ENCODE measurements at regions not wholly inside any gene's neighbourhood (a gene's known extent, or its start where the extent isn't known, plus 50 kb on each side); places are given as distances from the start of the nearest gene placed in this dataset.

- Mint-ChIP-seq H3K27ac (no peak overlapping the region), H3K36me3 (no peaks in the 10 kb centered on the region), H3K9me3 (ENCODE audit: low read depth) (no peaks in the 10 kb centered on the region), H3K4me1 (no peaks in the 10 kb centered on the region), H3K27me3 (peaks cover 25% of the 10 kb centered on the region), H3K4me3 (no peak overlapping the region)
- DNase-seq (no peak), ATAC-seq (no peak)
- CTCF ChIA-PET: no interaction called here
Observed at GRCh38 chr14:51430633-51431032, 190.6 kb downstream of the TMX1 start.

DNA sequence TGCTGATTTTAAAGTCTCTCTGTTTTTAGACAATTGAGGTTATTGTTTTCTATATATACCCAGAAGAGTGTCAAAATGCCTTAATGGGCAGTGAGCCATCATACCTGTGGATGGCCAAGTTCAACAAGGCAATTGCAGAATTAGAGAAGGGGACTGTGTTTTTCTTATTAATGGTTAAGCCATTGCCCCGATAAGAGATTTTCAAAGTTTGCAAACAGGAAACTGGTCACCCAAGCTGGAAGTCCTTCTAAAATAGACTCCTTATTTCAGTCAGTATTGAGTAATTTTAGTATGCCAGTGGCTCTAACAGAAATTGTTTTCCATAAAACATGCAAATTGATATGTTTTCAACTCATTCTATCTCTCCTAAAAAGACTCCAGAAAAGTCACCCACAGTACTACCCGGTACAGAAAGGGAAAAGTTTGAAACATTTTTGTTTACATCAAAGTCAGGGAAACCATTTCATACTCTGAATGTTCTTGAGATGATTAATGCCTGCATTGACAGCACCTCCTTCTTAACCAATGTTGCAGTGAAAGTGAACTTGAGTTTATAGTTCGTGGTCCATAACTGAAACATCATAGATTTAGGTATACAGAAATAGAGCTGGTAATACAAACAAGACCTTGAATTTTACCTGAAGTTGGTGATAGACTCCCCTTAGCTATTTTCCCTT is 191.1 kb downstream of the TMX1 start:
- Mint-ChIP-seq H3K9me3 (ENCODE audit: low read depth) (no peaks in the 10 kb centered on the region), H3K36me3 (no peaks in the 10 kb centered on the region), H3K27me3 (peaks cover 29% of the 10 kb centered on the region), H3K27ac (no peak overlapping the region), H3K4me1 (no peaks in the 10 kb centered on the region), H3K4me3 (no peak overlapping the region)
- ATAC-seq: no peak
- CTCF ChIA-PET: no interaction called here
- no peak for DNase-seq

DNA sequence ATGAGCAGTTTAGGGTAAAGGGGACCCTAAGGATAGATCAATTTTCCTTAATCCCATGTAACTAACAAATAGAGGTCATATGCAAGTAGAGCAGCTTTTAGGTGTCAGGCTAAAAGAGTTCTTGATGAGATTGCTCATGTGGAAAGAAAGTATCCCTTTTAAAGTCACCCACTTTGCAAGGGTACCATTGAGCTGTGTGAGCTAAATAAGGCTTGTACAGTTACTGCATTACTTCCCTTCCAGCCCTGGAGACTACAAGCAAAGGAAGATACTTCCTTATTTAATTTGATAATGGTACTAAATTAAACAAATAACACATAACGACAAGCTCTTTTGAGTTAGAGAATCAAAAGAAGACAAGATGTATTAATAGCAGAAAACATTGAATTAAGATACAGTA is 191.7 kb downstream of the TMX1 start:
- no peaks in the 10 kb centered on the region for H3K9me3 Mint-ChIP-seq (ENCODE audit: low read depth)
- peaks cover 32% of the 10 kb centered on the region for H3K27me3 Mint-ChIP-seq
- DNase-seq (no peak), ATAC-seq (no peak)
- no peak overlapping the region for H3K27ac Mint-ChIP-seq
- no peaks in the 10 kb centered on the region for H3K36me3 Mint-ChIP-seq
- CTCF ChIA-PET: no interaction called here
- no peaks in the 10 kb centered on the region for H3K4me1 Mint-ChIP-seq
- H3K4me3 Mint-ChIP-seq: no peak overlapping the region

DNA sequence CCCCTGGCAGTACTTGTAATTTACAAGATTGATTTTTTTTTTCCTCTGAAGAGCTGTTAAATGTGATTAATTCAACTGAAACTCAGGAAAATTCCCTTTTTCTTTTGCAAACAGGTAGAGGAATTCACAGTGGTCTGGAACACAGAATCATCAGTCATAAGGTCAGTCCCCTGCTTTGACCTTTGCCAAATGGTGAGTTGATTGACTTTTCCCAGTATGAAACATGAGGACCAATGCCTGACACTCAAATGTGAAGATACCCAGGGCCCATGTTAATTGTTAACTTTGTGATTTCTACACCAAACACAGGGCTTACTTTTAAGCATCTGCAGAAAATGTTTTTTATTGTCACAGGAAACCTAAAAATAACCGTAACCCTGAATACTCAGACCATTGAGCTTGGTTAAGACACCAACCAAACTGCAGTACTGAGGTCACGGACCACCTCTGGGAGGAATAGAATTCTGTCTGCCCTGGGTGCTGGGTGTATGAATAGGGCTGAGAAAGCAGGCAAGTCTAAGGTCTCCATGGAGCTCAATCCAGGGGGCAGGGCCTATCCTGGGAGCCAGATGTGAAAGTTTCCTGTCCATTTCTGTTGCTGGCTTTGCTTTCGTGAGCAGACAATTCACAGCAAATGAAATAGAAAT is 192.4 kb downstream of the TMX1 start:
- Mint-ChIP-seq H3K27ac (no peak overlapping the region), H3K36me3 (no peaks in the 10 kb centered on the region)

GRCh38 chr14:51436630-51437029 is 196.6 kb downstream of the TMX1 start:
- Mint-ChIP-seq H3K4me3 (no peak overlapping the region), H3K27ac (no peak overlapping the region), H3K27me3 (peaks cover 18% of the 10 kb centered on the region), H3K4me1 (no peaks in the 10 kb centered on the region), H3K9me3 (ENCODE audit: low read depth) (no peaks in the 10 kb centered on the region), H3K36me3 (no peaks in the 10 kb centered on the region)
- no peak for ATAC-seq
- CTCF ChIA-PET: no interaction called here
- DNase-seq: no peak

More for the DNA sequence above, 192.4 kb downstream of the TMX1 start:
- H3K27me3 Mint-ChIP-seq: peaks cover 32% of the 10 kb centered on the region
- no peak for ATAC-seq
- H3K4me3 Mint-ChIP-seq: no peak overlapping the region
- CTCF ChIA-PET: no interaction called here
- no peaks in the 10 kb centered on the region for H3K9me3 Mint-ChIP-seq (ENCODE audit: low read depth)
- DNase-seq: no peak
- no peaks in the 10 kb centered on the region for H3K4me1 Mint-ChIP-seq

DNA sequence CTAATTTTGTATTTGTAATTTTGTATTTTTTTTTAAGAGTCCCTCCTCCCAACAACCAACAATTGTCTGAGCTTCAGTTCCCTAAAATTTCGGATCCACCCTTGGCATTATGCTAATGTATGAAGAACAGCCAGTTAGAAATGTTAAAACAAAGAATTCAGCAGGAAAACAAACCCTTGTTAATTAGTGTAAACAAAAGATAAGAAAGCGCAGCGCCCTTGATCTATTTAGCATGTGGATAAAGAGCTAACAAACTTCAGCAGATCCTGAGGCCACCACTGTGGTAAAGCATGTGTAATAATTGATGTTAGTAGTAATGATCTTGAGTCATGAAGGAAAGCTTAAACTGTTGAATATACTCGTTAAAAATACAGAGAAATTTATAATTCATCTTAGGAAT is 199.8 kb downstream of the TMX1 start:
- Mint-ChIP-seq H3K4me3 (no peak overlapping the region), H3K27me3 (peaks cover 22% of the 10 kb centered on the region), H3K4me1 (no peaks in the 10 kb centered on the region), H3K36me3 (no peaks in the 10 kb centered on the region), H3K27ac (no peak overlapping the region), H3K9me3 (ENCODE audit: low read depth) (no peaks in the 10 kb centered on the region)
- CTCF ChIA-PET: no interaction called here
- DNase-seq: no peak
- no peak for ATAC-seq

GRCh38 chr14:51441001-51441400 is 201.0 kb downstream of the TMX1 start:
- Mint-ChIP-seq H3K36me3 (no peaks in the 10 kb centered on the region), H3K4me3 (no peak overlapping the region), H3K9me3 (ENCODE audit: low read depth) (no peaks in the 10 kb centered on the region), H3K27me3 (peaks cover 23% of the 10 kb centered on the region), H3K4me1 (no peaks in the 10 kb centered on the region), H3K27ac (no peak overlapping the region)
- DNase-seq: no peak
- CTCF ChIA-PET: no interaction called here
- ATAC-seq: no peak

GRCh38 chr14:51442513-51443175 is 202.6 kb downstream of the TMX1 start:
- H3K27me3 Mint-ChIP-seq: peaks cover 18% of the 10 kb centered on the region
- ATAC-seq (no peak), DNase-seq (no peak)
- no peak overlapping the region for H3K4me3 Mint-ChIP-seq
- H3K36me3 Mint-ChIP-seq: no peaks in the 10 kb centered on the region
- H3K4me1 Mint-ChIP-seq: no peaks in the 10 kb centered on the region
- H3K9me3 Mint-ChIP-seq (ENCODE audit: low read depth): no peaks in the 10 kb centered on the region
- H3K27ac Mint-ChIP-seq: no peak overlapping the region
- CTCF ChIA-PET: no interaction called here

DNA sequence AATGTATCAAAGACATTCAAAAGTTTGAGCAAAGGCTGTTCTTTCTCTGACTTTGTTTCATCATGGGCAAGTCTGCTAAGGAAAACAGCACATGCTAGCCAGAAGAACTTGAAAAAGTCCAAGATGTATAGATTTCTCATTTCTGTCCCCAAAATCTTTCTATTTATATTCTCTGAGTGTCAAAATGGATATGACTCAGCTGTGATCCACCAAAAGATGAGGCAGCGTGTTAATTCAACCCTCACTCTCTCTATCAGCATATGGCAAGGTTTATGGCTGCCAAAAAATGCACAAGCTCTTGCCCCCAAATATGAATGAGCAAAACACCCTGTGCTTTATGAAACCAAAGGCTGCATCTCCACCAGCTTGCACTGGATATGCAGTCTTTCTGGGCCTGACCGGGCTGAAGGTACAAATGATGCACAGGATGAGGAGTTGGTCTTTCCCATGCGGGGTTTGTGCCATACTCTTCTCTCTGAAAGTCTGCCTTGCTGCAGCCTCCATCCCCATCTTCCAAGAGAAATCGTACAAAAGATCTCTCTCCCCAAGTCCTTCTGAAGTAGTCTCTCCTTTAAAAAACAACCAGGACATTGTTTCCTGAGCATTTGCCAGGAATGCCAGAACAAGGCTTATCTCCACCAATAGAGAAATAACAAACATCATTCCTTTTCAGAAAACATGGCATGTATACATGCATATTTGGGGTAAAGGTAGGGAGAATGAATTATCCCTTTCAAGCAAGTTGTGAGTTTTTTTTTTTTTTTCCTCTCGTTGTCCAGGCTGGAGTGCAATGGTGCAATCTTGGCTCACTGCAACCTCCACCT is 203.4 kb downstream of the TMX1 start:
- Mint-ChIP-seq H3K4me1 (no peaks in the 10 kb centered on the region), H3K27ac (no peak overlapping the region), H3K9me3 (ENCODE audit: low read depth) (no peaks in the 10 kb centered on the region), H3K36me3 (no peaks in the 10 kb centered on the region), H3K4me3 (no peak overlapping the region), H3K27me3 (peaks cover 18% of the 10 kb centered on the region)
- ATAC-seq (no peak), DNase-seq (no peak)
- CTCF ChIA-PET: no interaction called here

GRCh38 chr14:51444353-51445000 is 204.4 kb downstream of the TMX1 start:
- CTCF ChIA-PET: no interaction called here

DNA sequence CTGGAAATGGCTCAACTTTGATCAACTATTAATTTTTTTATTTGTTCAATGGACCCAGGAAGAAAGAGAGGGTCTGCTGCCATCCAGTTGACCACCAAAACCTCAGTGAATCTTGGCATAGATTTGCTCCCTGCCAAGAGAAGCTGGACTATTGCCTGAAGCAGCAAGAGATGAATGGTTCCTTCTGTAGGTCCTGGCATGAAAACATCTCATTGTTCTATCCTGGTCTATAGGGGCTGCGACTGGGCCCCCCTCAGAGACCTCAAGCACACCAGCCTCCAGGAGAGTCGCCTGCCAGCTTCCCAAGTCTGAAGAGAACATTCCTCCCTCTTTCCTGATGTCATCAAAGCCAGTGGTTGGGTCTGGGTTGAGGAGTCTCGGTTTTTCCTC is 204.9 kb downstream of the TMX1 start:
- no peak overlapping the region for H3K4me3 Mint-ChIP-seq
- H3K27ac Mint-ChIP-seq: no peak overlapping the region
- ATAC-seq: no peak
- no peaks in the 10 kb centered on the region for H3K9me3 Mint-ChIP-seq (ENCODE audit: low read depth)
- DNase-seq: no peak
- H3K36me3 Mint-ChIP-seq: no peaks in the 10 kb centered on the region
- CTCF ChIA-PET: no interaction called here
- peaks cover 10% of the 10 kb centered on the region for H3K27me3 Mint-ChIP-seq
- no peaks in the 10 kb centered on the region for H3K4me1 Mint-ChIP-seq

More at GRCh38 chr14:51444353-51445000, 204.4 kb downstream of the TMX1 start:
- Mint-ChIP-seq H3K4me3 (no peak overlapping the region), H3K27ac (no peak overlapping the region), H3K27me3 (peaks cover 10% of the 10 kb centered on the region), H3K9me3 (ENCODE audit: low read depth) (no peaks in the 10 kb centered on the region), H3K36me3 (no peaks in the 10 kb centered on the region), H3K4me1 (no peaks in the 10 kb centered on the region)
- ATAC-seq (no peak), DNase-seq (no peak)

GRCh38 chr14:51446771-51447170 is 204.9 kb upstream of the FRMD6 start:
- CTCF ChIA-PET: no interaction called here
- ATAC-seq: no peak
- no peak for DNase-seq
- no peak overlapping the region for H3K4me3 Mint-ChIP-seq
- H3K9me3 Mint-ChIP-seq (ENCODE audit: low read depth): no peaks in the 10 kb centered on the region
- no peaks in the 10 kb centered on the region for H3K36me3 Mint-ChIP-seq
- H3K27ac Mint-ChIP-seq: no peak overlapping the region
- no peaks in the 10 kb centered on the region for H3K4me1 Mint-ChIP-seq
- peaks cover 10% of the 10 kb centered on the region for H3K27me3 Mint-ChIP-seq

GRCh38 chr14:51447411-51447810 is 204.3 kb upstream of the FRMD6 start:
- H3K4me1 Mint-ChIP-seq: no peaks in the 10 kb centered on the region
- H3K27me3 Mint-ChIP-seq: peaks cover 10% of the 10 kb centered on the region
- H3K27ac Mint-ChIP-seq: no peak overlapping the region
- DNase-seq (no peak), ATAC-seq (no peak)
- H3K9me3 Mint-ChIP-seq (ENCODE audit: low read depth): no peaks in the 10 kb centered on the region
- no peaks in the 10 kb centered on the region for H3K36me3 Mint-ChIP-seq
- H3K4me3 Mint-ChIP-seq: no peak overlapping the region
- CTCF ChIA-PET: no interaction called here
